WERI-Rb-1 (cell line): ENCODE measurements at regions not wholly inside any gene's neighbourhood (a gene's known extent, or its start where the extent isn't known, plus 50 kb on each side); places are given as distances from the start of the nearest gene placed in this dataset.

Experiments used
- DNase-seq: peaks from one replicate; pipeline ENCODE4 v3.0.0-alpha.2; 2020
- H3K27ac ChIP-seq: fragments of 250-450 bp; sonication (Bioruptor Pico); 2 replicates; pipeline ENCODE4 v1.5.1; 2020; ENCODE audit warnings: mild to moderate bottlenecking, moderate library complexity
- H3K27me3 ChIP-seq: fragments of 250-450 bp; sonication (Bioruptor Pico); 2 replicates; pipeline ENCODE4 v1.5.1; 2021; ENCODE audit warnings: mild to moderate bottlenecking, low read depth, moderate library complexity; ENCODE audit not compliant: insufficient read depth, severe bottlenecking
- H3K36me3 ChIP-seq: fragments of 250-450 bp; sonication (Bioruptor Pico); 2 replicates; pipeline ENCODE4 v1.5.1; 2020; ENCODE audit warnings: mild to moderate bottlenecking, moderate library complexity
- H3K4me3 ChIP-seq: 2 replicates; pipeline ENCODE4 v1.5.1; 2011; ENCODE audit warnings: low read depth, mild to moderate bottlenecking, control low read depth, low read length
- H3K9me3 ChIP-seq: fragments of 250-450 bp; sonication (Bioruptor Pico); 2 replicates; pipeline ENCODE4 v1.5.1; 2021; ENCODE audit warnings: mild to moderate bottlenecking, moderate library complexity; ENCODE audit not compliant: severe bottlenecking
- CTCF ChIP-seq: IDR thresholded peaks from 2 replicates; pipeline ENCODE4 v1.5.1; 2011; ENCODE audit warnings: low read depth, mild to moderate bottlenecking, control low read depth, inconsistent platforms, low read length

- no peak for DNase-seq
- H3K36me3 ChIP-seq, result no peaks in the 10 kb centered on the region
- peaks cover 2% of the 10 kb centered on the region for H3K9me3 ChIP-seq
- H3K27ac ChIP-seq, result no peak overlapping the region
- TF ChIP-seq CTCF, result no peak
- H3K4me3 ChIP-seq, result no peak overlapping the region
- H3K27me3 ChIP-seq, result no peaks in the 10 kb centered on the region
Measured at GRCh38 chr1:238900334-238900865, 486.0 kb upstream of the CHRM3 start.

GRCh38 chr1:238898856-238899255 is 487.5 kb upstream of the CHRM3 start:
- Histone ChIP-seq H3K9me3 (peaks cover 2% of the 10 kb centered on the region), H3K27me3 (no peaks in the 10 kb centered on the region), H3K27ac (no peak overlapping the region), H3K4me3 (no peak overlapping the region), H3K36me3 (no peaks in the 10 kb centered on the region)
- no peak for TF ChIP-seq CTCF
- no peak for DNase-seq

- no peak for DNase-seq
- no peak overlapping the region for H3K27ac ChIP-seq
- TF ChIP-seq CTCF, result no peak
- H3K4me3 ChIP-seq, result no peak overlapping the region
- no peaks in the 10 kb centered on the region for H3K9me3 ChIP-seq
- no peaks in the 10 kb centered on the region for H3K36me3 ChIP-seq
- no peaks in the 10 kb centered on the region for H3K27me3 ChIP-seq
Measured at GRCh38 chr1:238895911-238896310, 490.5 kb upstream of the CHRM3 start.

- DNase-seq, result no peak
- Histone ChIP-seq H3K9me3 (no peaks in the 10 kb centered on the region), H3K27me3 (no peaks in the 10 kb centered on the region), H3K27ac (no peak overlapping the region), H3K36me3 (no peaks in the 10 kb centered on the region), H3K4me3 (no peak overlapping the region)
- TF ChIP-seq CTCF, result no peak
Measured at GRCh38 chr1:238892612-238893011, 493.8 kb upstream of the CHRM3 start.

GRCh38 chr1:238861342-238862066 is 524.9 kb upstream of the CHRM3 start:
- DNase-seq, result no peak
- H3K9me3 ChIP-seq, result no peaks in the 10 kb centered on the region
- no peaks in the 10 kb centered on the region for H3K36me3 ChIP-seq
- TF ChIP-seq CTCF, result no peak
- no peak overlapping the region for H3K4me3 ChIP-seq
- H3K27me3 ChIP-seq, result no peaks in the 10 kb centered on the region
- H3K27ac ChIP-seq, result no peak overlapping the region

- no peak for TF ChIP-seq CTCF
- Histone ChIP-seq H3K4me3 (no peak overlapping the region), H3K9me3 (peaks cover 15% of the 10 kb centered on the region), H3K27ac (no peak overlapping the region), H3K36me3 (no peaks in the 10 kb centered on the region), H3K27me3 (no peaks in the 10 kb centered on the region)
- no peak for DNase-seq
Measured at GRCh38 chr1:238833919-238834318, 552.4 kb upstream of the CHRM3 start.
